HG03097 (cell line): ENCODE measurements at regions not wholly inside any gene's neighbourhood (a gene's known extent, or its start where the extent isn't known, plus 50 kb on each side); places are given as distances from the start of the nearest gene placed in this dataset.
"Not testable (repeated sequence)": the region's sequence is repeated elsewhere in the genome, so short reads cannot be mapped to it uniquely, and the experiment has no call there.

ENCODE experiments used
- ATAC-seq: cut with Tn5 transposase; IDR thresholded peaks from one replicate; pipeline ENCODE4 v1.9.1; 2021; ENCODE audit not compliant: unreplicated experiment, low FRiP score

GRCh38 chr2:65922030-65922429, 489.6 kb upstream of the SPRED2 start:
- ATAC-seq = no peak

- no peak for ATAC-seq
These were observed 488.7 kb upstream of the SPRED2 start for GRCh38 chr2:65921116-65921515.

GRCh38 chr2:65920659-65921058, 488.3 kb upstream of the SPRED2 start:
- no peak for ATAC-seq

GRCh38 chr2:65919550-65920188, 487.3 kb upstream of the SPRED2 start:
- ATAC-seq = no peak

DNA sequence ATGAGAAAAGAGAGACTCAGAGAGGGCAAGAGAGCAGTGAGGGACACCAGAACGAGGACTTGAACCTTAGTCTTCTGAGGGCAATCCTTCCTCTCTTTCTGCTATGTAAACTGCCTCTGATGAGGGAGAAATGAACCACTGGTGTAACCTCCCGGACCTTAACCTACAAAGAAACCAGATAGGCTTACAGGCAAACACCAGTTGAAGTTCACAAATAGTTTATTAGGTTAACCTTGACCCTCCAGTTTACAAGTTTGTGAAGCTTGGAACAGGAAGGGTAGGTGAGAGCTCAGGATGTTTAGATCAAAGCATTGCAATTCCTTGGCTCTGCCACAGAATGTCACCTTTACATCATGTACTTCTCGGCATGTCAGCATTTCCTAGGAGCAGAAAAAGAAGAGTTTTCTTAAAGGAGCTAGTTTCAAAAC, 486.4 kb upstream of the SPRED2 start:
- ATAC-seq = no peak

DNA sequence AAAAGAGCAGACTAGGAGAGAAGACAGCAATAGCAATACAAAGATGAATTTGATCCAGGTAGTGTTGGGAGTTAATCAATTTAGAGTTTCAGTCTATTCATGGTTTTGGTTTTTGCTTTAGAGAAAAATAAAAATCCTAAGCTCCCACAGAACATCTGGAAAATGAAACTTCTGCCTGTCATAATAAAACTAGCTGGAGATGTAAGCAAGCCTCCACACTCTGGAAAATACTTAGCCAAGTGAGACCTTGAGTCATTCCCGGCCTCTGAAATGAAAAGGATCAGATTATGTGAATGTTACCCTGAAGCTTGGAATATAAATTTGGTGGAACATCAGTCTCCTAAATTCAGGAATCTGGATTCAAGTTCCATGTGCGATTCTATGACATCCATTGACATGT, 485.6 kb upstream of the SPRED2 start:
- no peak for ATAC-seq

GRCh38 chr2:65916785-65917295, 484.4 kb upstream of the SPRED2 start:
- ATAC-seq = no peak

- no peak for ATAC-seq
These were observed 483.8 kb upstream of the SPRED2 start for GRCh38 chr2:65916177-65916576.

DNA sequence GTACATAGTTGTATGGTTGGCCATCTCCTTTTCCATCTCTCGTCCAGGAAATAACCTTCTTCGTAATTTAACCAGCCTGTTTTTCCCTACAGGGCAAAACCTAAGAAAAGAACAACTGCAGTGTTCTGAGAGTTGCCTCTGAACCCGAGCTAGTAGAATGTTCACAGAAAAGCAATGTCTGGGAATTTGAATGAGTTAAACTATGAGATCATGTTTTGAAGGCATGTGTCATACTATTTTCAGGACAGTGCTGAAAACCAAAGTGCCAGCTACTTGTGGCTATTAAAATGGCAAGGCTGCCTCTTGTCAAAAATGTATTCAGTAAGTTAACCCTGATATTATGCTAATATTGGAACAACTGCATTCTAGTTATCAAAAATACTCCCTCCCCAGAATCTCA, 482.9 kb upstream of the SPRED2 start:
- no peak for ATAC-seq

DNA sequence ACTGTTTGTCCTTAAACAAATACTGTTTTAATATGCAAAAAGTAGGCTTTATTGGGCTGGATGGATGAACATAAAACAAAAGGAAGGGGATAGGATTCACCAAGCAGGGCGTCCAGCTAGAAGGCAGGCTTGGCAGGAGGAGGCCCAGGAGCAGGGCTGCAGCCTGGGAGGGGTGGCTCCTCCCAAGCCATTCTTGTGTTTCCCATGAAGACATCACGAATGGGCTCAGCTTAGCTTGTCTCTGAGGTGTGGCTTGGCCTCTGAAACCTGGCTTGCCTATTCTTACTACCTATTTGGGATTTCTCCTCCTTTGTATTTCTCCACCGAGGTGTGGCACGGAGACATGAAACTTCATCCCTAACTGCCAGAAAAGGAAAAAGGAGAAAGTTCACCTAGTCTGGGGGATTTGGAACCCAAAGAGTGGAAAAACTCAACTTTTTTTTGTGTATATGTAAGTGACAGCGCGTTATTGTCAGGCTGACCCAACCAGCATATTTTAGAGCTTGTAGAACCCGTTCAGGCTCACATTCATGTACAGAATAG, 481.9 kb upstream of the SPRED2 start:
- no peak for ATAC-seq

GRCh38 chr2:65913813-65914212, 481.4 kb upstream of the SPRED2 start:
- no peak for ATAC-seq

DNA sequence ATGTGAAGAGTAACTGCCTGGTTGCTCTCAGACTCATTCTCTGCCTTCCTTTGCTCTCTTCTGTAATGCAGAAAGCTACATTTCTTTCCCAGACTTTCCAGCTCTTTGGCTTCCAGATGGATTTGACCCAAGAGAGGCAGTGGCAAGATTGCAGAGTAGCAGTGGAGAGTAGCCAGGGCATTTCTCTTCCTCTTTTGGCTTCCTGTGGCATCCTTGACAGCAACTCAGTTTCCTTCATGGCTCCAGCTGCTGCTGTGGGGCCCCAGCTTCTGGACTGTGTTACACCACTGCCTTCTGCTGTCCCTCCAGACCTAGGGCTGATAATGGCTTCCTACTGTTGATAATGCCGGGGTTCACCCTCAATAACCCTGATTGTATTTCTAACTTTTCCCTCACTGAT, 469.4 kb upstream of the SPRED2 start:
- no peak for ATAC-seq

DNA sequence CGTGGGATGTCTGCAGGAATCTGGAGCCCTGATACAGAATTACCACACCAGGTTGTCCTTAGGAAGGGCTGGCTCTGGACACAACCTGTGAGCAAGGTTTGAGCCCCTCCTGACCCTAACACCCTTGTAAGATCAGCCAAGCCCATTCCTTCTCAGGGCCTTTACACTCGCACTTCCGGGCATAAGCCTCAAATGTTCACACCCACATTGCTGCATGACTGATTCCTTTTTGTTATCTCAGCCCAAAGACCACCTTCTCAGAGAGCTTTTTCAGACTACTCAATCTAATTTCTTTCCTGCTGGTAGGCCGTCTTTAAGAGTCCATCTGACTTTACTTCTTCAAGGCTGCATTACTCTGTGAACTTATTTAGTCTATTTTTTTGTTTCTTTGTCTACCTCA, 464.0 kb upstream of the SPRED2 start:
- no peak for ATAC-seq

DNA sequence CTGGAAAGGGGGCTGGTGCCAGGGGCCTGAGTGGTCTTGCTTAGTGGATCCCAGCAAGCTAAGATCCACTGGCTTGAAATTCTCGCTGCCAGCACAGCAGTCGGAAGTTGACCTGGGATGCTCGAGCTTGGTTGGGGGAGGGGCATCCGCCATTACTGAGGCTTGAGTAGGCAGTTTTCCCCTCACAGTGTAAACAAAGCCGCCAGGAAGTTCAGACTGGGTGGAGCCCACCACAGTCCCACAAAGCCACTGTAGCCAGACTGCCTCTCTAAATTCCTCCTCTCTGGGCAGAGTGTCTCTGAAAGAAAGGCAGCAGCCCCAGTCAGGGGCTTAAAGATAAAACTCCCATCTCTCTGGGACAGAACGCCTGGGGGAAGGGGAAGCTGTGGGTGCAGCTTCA, 457.7 kb upstream of the SPRED2 start:
- ATAC-seq = not testable (repeated sequence)

DNA sequence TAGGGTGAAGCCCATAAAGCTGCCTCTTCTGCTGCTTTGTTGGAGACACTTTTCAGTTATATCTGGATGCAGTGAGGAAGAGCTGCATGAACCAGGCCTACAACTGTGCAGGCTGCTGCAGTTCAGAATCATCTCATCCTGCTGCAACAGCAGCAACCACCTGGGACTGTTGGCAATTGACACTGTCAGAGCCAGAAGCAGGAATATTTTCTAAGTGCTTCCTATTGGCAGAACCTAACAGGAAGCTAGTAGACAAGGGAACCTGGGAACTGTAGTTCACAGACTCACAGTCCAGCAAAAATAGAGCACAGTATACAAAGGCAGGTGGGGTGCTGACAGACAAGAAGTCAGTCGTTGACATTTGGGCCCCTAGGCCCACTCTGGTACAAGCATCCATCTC, 452.9 kb upstream of the SPRED2 start:
- no peak for ATAC-seq

GRCh38 chr2:65881592-65881991, 449.2 kb upstream of the SPRED2 start:
- ATAC-seq = no peak

DNA sequence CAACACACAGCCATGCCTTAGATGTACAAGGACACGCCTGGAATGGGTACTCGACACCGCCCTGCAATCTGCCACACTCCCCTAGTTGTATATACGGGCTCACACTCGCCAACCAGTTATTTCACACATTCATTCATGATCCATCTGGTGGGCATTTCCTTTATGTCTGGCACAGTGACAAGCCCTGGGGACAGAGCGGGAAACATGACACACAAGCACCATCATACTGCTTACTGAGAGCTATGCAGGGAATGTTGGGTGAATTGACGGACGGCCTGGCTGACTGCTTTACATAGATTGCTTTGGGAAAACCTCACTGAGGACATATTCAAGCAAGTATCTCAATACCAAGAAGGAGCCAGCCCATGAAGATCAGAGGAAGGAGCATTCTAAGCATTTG, 448.0 kb upstream of the SPRED2 start:
- no peak for ATAC-seq

- ATAC-seq = no peak
These were observed 445.6 kb upstream of the SPRED2 start for GRCh38 chr2:65878011-65878340.

GRCh38 chr2:65877331-65878010, 445.1 kb upstream of the SPRED2 start:
- ATAC-seq = no peak

DNA sequence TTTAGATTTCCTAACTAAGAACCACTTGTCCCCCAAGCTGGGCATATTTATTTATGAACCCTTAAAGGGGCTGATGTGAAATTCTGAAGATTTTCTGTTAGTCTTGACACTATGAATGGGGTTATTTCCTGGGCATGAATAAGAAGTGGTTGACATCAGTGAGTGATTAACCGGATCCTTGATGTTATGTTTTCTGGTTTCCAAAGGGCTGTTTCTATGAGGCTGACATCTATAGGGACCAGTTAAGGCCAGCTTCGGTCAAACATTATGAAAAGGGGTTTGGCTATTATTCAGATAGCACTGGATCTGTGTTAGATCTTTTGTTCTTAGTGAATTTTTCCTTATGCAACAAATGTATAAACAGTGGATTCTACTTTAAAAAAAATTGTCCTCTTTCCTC, 443.7 kb upstream of the SPRED2 start:
- no peak for ATAC-seq

GRCh38 chr2:65870826-65871225, 438.4 kb upstream of the SPRED2 start:
- ATAC-seq = no peak

DNA sequence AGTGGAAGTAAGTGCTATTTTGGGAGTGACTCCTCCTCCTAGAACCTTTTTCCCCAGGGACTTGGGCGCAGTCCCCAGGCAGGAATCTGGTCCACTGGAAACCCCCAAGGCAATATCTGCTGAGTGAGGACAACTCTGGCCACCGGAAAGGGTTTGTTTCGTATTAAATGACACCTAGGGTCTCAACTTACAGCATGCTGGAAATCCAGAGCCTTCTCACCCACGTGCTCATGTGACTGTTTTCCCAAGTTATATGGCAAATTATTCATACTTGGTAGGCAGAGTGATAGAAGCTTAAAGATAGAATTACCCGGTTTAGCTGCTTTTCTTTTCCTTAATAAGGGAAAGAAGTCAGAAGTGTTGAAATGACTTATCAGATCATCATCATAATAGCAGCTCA, 436.9 kb upstream of the SPRED2 start:
- no peak for ATAC-seq
